ENCODE measurements at regions not wholly inside any gene's neighbourhood (a gene's known extent, or its start where the extent isn't known, plus 50 kb on each side); places are given as distances from the start of the nearest gene placed in this dataset.

DNA sequence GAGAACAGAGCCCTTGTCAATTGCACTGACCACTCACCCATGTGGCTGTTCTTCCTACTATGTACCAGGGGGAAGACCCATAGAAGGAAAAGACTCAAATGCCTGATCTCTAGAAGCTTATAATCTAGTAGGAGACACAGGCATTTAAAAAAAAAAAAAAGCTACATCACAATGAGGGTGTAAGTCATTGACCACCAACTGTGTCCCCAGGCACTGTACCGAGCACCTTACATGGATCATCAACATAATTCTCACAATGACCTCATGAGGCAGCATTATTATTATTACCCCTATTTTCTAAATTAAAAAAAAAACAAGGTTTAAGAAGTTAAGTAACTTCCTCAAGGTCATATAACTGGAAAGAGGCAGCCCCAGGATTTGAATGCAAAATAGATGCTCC lies 247.4 kb downstream of the SHOX2 start:
- TF ChIP-seq, protein P1, sequence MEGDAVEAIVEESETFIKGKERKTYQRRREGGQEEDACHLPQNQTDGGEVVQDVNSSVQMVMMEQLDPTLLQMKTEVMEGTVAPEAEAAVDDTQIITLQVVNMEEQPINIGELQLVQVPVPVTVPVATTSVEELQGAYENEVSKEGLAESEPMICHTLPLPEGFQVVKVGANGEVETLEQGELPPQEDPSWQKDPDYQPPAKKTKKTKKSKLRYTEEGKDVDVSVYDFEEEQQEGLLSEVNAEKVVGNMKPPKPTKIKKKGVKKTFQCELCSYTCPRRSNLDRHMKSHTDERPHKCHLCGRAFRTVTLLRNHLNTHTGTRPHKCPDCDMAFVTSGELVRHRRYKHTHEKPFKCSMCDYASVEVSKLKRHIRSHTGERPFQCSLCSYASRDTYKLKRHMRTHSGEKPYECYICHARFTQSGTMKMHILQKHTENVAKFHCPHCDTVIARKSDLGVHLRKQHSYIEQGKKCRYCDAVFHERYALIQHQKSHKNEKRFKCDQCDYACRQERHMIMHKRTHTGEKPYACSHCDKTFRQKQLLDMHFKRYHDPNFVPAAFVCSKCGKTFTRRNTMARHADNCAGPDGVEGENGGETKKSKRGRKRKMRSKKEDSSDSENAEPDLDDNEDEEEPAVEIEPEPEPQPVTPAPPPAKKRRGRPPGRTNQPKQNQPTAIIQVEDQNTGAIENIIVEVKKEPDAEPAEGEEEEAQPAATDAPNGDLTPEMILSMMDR (IDR thresholded peaks at IDR 0.05; ENCODE audit: insufficient read depth, low read length): no peak
- TF ChIP-seq POLR2AphosphoS5 (IDR thresholded peaks at IDR 0.05; ENCODE audit: low read depth): no peak

Measured in HL-60 (cell line).